HepG2 (cell line): ENCODE measurements at regions not wholly inside any gene's neighbourhood (a gene's known extent, or its start where the extent isn't known, plus 50 kb on each side); places are given as distances from the start of the nearest gene placed in this dataset.

Source experiments
- ATAC-seq: fragments of 200-7000 bp; cut with Tn5 transposase; 3 replicates; pipeline ENCODE4 v1.9.1; 2020; ENCODE audit warnings: mild to moderate bottlenecking, moderate library complexity
- BruUV-seq: library from RNA; stranded (reverse); fragments of 400-500 nt; replicated peaks from 2 replicates; lab custom pipeline; 2021; lab: Mats Ljungman, UMichigan
- CTCF ChIA-PET: fragments of 300-600 bp; formaldehyde crosslinking; extraction: SDS; loops from one replicate; lab custom pipeline; 2021; ENCODE audit warnings: low total read pairs, inconsistent platforms, low intra/inter-chr PET ratio; lab: Yijun Ruan, JAX
- POLR2A ChIA-PET: fragments of 350-600 bp; sonication (Branson Sonifier 250); formaldehyde crosslinking; loops from one replicate; lab custom pipeline; 2020; ENCODE audit warnings: antibody characterized with exemption, inconsistent platforms; lab: Yijun Ruan, JAX
- DNase-seq: peaks from one replicate; pipeline ENCODE4 v3.0.0-alpha.2; 2015; ENCODE audit warnings: low spot score
- FAIRE-seq: peaks from 3 replicates; lab custom pipeline; 2011; peaks lifted over from hg19 to GRCh38; lab: Jason Lieb, UNC
- H2AFZ ChIP-seq: one replicate; pipeline ENCODE4 v1.6.1; 2011; ENCODE audit warnings: low read length, inconsistent platforms
- H3K27ac ChIP-seq: fragments of 300-600 bp; 3 replicates; pipeline ENCODE4 v1.8.0; 2011; ENCODE audit warnings: mixed run types, mild to moderate bottlenecking, mixed read lengths, low read length, inconsistent platforms; ENCODE audit not compliant: insufficient read depth; ENCODE audit errors: extremely low read length
- H3K27me3 ChIP-seq, 2 experiments: fragments of 200-600 bp in 1 of 2; 2 replicates in 1 of 2; 3 replicates in 1 of 2; pipeline versions ENCODE4 v1.6.0 to v1.8.0; 2011; ENCODE audit warnings: low read length in 2 of 2, mild to moderate bottlenecking in 2 of 2, moderate library complexity in 2 of 2, inconsistent platforms in 1 of 2; ENCODE audit not compliant: insufficient read depth in 2 of 2, control insufficient read depth in 1 of 2
- H3K36me3 ChIP-seq, 2 experiments: fragments of 200-600 bp in 1 of 2; replicated peaks in 1 of 2; 2 replicates in 1 of 2; 3 replicates in 1 of 2; pipeline versions ENCODE4 v1.5.1 to v1.8.0; 2011; ENCODE audit warnings: low read length in 2 of 2, inconsistent platforms in 1 of 2; ENCODE audit not compliant: insufficient read depth in 2 of 2, control insufficient read depth in 1 of 2
- H3K4me1 ChIP-seq: 2 replicates; pipeline ENCODE4 v1.5.1; 2012; ENCODE audit warnings: low read length, inconsistent platforms; ENCODE audit not compliant: insufficient read depth
- H3K4me2 ChIP-seq: 2 replicates; pipeline ENCODE4 v1.6.0; 2011; ENCODE audit warnings: low read depth, low read length, inconsistent platforms
- H3K4me3 ChIP-seq, 3 experiments: fragments of 200-600 bp in 1 of 3; sonication (generic), shearing (Covaris generic) in 1 of 3; replicated peaks in 1 of 3; 2 replicates each; pipeline ENCODE4 v1.5.1; 2011 to 2016; ENCODE audit warnings: low read length in 3 of 3, inconsistent platforms in 2 of 3, low read depth in 2 of 3, mild to moderate bottlenecking in 2 of 3, control low read depth in 1 of 3, mixed read lengths in 1 of 3; ENCODE audit not compliant: insufficient read depth in 1 of 3
- H3K79me2 ChIP-seq: one replicate; pipeline ENCODE4 v1.6.1; 2011; ENCODE audit warnings: low read length, inconsistent platforms; ENCODE audit not compliant: insufficient read depth
- H3K9ac ChIP-seq: 2 replicates; pipeline ENCODE4 v1.6.0; 2011; ENCODE audit warnings: mild to moderate bottlenecking, low read depth, low read length, inconsistent platforms; ENCODE audit not compliant: insufficient read depth
- H3K9me3 ChIP-seq: 2 replicates; pipeline ENCODE4 v1.5.1; 2012; ENCODE audit warnings: mild to moderate bottlenecking, low read length
- H4K20me1 ChIP-seq: 2 replicates; pipeline ENCODE4 v1.6.0; 2011; ENCODE audit warnings: inconsistent platforms, mild to moderate bottlenecking, low read length, moderate library complexity; ENCODE audit not compliant: insufficient read depth
- CBX1 ChIP-seq: IDR thresholded peaks from one replicate; pipeline ENCODE4 v1.6.1; 2016; ENCODE audit warnings: antibody characterized with exemption, low read depth
- CCAR2 ChIP-seq: fragments of 200-400 bp; formaldehyde crosslinking; optimal IDR thresholded peaks from 2 replicates; pipeline ENCODE3; 2018; ENCODE audit warnings: low read depth, mild to moderate bottlenecking, low read length, moderate library complexity
- HNF4A ChIP-seq: sonication (generic); formaldehyde crosslinking; IDR thresholded peaks from 2 replicates; pipeline ENCODE4 v1.4.0; 2020; ENCODE audit warnings: missing genetic modification reagents
- HOXA7 ChIP-seq: sonication (generic); formaldehyde crosslinking; IDR thresholded peaks from 2 replicates; pipeline ENCODE4 v1.8.1; 2022; ENCODE audit warnings: mild to moderate bottlenecking, missing genetic modification reagents, moderate library complexity
- MED1 ChIP-seq: sonication (generic); formaldehyde crosslinking; IDR thresholded peaks from 2 replicates; pipeline ENCODE4 v1.4.0; 2020; ENCODE audit warnings: missing genetic modification reagents
- PCBP2 ChIP-seq: fragments of 200-400 bp; formaldehyde crosslinking; optimal IDR thresholded peaks from 2 replicates; pipeline ENCODE3; 2018; ENCODE audit warnings: low read length, low read depth; ENCODE audit not compliant: poor library complexity, severe bottlenecking
- SP5 ChIP-seq: IDR thresholded peaks from 2 replicates; pipeline ENCODE4 v1.6.1; 2016; ENCODE audit warnings: low read depth, borderline replicate concordance
- SRY ChIP-seq: sonication (generic); formaldehyde crosslinking; IDR thresholded peaks from 2 replicates; pipeline ENCODE4 v1.8.0; 2022; ENCODE audit warnings: mild to moderate bottlenecking, missing genetic modification reagents
- U2AF2 ChIP-seq: fragments of 200-400 bp; formaldehyde crosslinking; IDR thresholded peaks from 2 replicates; pipeline ENCODE4 v1.6.1; 2017; ENCODE audit warnings: low read depth, mild to moderate bottlenecking, low read length
- ZNF292 ChIP-seq: sonication (generic); formaldehyde crosslinking; IDR thresholded peaks from 2 replicates; pipeline ENCODE4 v1.8.1; 2022; ENCODE audit warnings: mild to moderate bottlenecking, low read depth, missing genetic modification reagents, borderline replicate concordance
- ZNF441 ChIP-seq: sonication (generic); formaldehyde crosslinking; IDR thresholded peaks from 2 replicates; pipeline ENCODE4 v1.7.0; 2021; ENCODE audit warnings: missing genetic modification reagents, borderline replicate concordance
- ZNF749 ChIP-seq: sonication (generic); formaldehyde crosslinking; IDR thresholded peaks from 2 replicates; pipeline ENCODE4 v1.8.0; 2022; ENCODE audit warnings: mild to moderate bottlenecking, missing genetic modification reagents, moderate library complexity, borderline replicate concordance
- ZNF776 ChIP-seq: sonication (generic); formaldehyde crosslinking; IDR thresholded peaks from 2 replicates; pipeline ENCODE4 v1.4.0; 2020; ENCODE audit warnings: mild to moderate bottlenecking, missing genetic modification reagents
- ZNF780A ChIP-seq: sonication (generic); formaldehyde crosslinking; IDR thresholded peaks from 2 replicates; pipeline ENCODE4 v1.8.0; 2022; ENCODE audit warnings: mild to moderate bottlenecking, missing genetic modification reagents, moderate library complexity
- in situ Hi-C: cut with HindIII; loops from 2 replicates; pipeline ENCODE4 v1.10.0; 2017; ENCODE audit warnings: low pct_unique_long_range_greater_than_20kb; ENCODE audit not compliant: extremely low pct_ligation_motif_present
- intact Hi-C: fragments of 100-400 bp; cut with micrococcal nuclease; formaldehyde crosslinking; loops from one replicate; pipeline ENCODE4 v1.10.0; 2022; ENCODE audit not compliant: unreplicated experiment
- TF ChIP-seq, protein P1 (sequence below): sonication (generic); formaldehyde crosslinking; IDR thresholded peaks from 2 replicates; pipeline ENCODE4 v1.9.0; 2021; ENCODE audit warnings: missing genetic modification reagents, mild to moderate bottlenecking, borderline replicate concordance
- TF ChIP-seq, protein P2 (sequence below): sonication (generic); formaldehyde crosslinking; IDR thresholded peaks from 2 replicates; pipeline ENCODE4 v1.5.0; 2020; ENCODE audit warnings: missing genetic modification reagents
- TF ChIP-seq, protein P3 (sequence below): sonication (generic); formaldehyde crosslinking; IDR thresholded peaks from 2 replicates; pipeline ENCODE4 v1.8.0; 2022; ENCODE audit warnings: mild to moderate bottlenecking, missing genetic modification reagents
- TF ChIP-seq, protein P4 (sequence below): sonication (generic); formaldehyde crosslinking; IDR thresholded peaks from 2 replicates; pipeline ENCODE4 v1.4.0; 2020; ENCODE audit warnings: missing genetic modification reagents

DNA sequence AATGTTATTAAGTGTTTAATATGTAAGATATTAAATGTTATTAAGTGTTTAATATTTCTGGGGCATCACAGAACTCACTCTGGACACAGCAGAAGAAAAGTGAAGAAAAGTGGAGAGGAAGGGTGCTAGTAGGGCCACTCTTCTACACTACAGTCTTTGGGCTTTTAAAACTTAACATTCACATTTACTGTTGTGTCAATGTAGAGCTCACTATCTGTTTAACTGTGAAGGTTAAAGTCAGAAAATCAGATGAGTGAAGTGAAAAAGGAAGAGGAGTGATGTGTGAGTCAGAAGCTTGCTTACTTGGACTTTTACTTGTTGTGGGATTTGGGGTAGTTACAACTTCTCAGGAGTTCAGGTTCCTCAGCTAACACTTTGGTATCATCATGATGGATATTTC lies 145.3 kb upstream of the DNAJC19 start (continued):
- TF ChIP-seq ZNF776 (CRISPR knock-in tag) = no peak
- TF ChIP-seq SRY = no peak
- no peak for TF ChIP-seq ZNF292 (CRISPR knock-in tag)
- TF ChIP-seq, protein P1, sequence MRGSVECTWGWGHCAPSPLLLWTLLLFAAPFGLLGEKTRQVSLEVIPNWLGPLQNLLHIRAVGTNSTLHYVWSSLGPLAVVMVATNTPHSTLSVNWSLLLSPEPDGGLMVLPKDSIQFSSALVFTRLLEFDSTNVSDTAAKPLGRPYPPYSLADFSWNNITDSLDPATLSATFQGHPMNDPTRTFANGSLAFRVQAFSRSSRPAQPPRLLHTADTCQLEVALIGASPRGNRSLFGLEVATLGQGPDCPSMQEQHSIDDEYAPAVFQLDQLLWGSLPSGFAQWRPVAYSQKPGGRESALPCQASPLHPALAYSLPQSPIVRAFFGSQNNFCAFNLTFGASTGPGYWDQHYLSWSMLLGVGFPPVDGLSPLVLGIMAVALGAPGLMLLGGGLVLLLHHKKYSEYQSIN (CRISPR knock-in tag) = no peak
- TF ChIP-seq MED1 (CRISPR knock-in tag) = no peak
- no peak for TF ChIP-seq PCBP2
- no peak for TF ChIP-seq ZNF749
- TF ChIP-seq ZNF780A (CRISPR knock-in tag) = no peak
- TF ChIP-seq, protein P2, sequence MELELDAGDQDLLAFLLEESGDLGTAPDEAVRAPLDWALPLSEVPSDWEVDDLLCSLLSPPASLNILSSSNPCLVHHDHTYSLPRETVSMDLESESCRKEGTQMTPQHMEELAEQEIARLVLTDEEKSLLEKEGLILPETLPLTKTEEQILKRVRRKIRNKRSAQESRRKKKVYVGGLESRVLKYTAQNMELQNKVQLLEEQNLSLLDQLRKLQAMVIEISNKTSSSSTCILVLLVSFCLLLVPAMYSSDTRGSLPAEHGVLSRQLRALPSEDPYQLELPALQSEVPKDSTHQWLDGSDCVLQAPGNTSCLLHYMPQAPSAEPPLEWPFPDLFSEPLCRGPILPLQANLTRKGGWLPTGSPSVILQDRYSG = no peak
- TF ChIP-seq CCAR2 = no peak
- no peak for TF ChIP-seq HNF4A (CRISPR knock-in tag)
- TF ChIP-seq U2AF2 = no peak
- no peak for TF ChIP-seq ZNF441

DNA sequence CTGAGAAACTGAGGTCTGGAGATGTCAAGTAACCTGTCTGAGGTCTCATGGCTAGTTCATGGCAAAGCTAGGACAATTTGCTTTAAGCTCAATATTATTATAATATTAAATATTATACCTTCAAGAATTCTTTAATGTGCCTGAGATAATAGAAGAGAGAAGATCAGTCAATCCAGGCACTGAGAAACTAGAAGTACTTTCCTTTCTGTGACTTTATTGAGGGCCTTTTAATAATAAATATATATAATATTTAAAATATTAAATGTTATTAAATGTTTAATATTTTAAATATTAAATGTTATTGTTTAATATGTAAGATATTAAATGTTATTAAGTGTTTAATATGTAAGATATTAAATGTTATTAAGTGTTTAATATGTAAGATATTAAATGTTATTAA lies 144.3 kb upstream of the DNAJC19 start:
- Histone ChIP-seq H3K27ac (no peak overlapping the region), H3K4me1 (no peaks in the 10 kb centered on the region), H3K4me2 (no peak overlapping the region), H3K27me3 (no peaks in the 10 kb centered on the region), H3K9ac (no peak overlapping the region), H3K36me3 (no peaks in the 10 kb centered on the region), H3K79me2 (no peaks in the 10 kb centered on the region), H3K9me3 (no peaks in the 10 kb centered on the region), H4K20me1 (no peaks in the 10 kb centered on the region), H2AFZ (no peak overlapping the region), H3K4me3 (no peak overlapping the region)
- POLR2A ChIA-PET = no interaction called here
- intact Hi-C loops = no loop called here
- in situ Hi-C loops = no loop called here
- ATAC-seq (no peak), DNase-seq (no peak), FAIRE-seq (no peak)
- BruUV-seq = no TSS peak
- CTCF ChIA-PET = no interaction called here
- TF ChIP-seq, protein P3, sequence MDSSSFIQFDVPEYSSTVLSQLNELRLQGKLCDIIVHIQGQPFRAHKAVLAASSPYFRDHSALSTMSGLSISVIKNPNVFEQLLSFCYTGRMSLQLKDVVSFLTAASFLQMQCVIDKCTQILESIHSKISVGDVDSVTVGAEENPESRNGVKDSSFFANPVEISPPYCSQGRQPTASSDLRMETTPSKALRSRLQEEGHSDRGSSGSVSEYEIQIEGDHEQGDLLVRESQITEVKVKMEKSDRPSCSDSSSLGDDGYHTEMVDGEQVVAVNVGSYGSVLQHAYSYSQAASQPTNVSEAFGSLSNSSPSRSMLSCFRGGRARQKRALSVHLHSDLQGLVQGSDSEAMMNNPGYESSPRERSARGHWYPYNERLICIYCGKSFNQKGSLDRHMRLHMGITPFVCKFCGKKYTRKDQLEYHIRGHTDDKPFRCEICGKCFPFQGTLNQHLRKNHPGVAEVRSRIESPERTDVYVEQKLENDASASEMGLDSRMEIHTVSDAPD (CRISPR knock-in tag) = no peak
- TF ChIP-seq HOXA7 (CRISPR knock-in tag) (no peak), SP5 (no peak), CBX1 (no peak), SRY (no peak)
- TF ChIP-seq, protein P4, sequence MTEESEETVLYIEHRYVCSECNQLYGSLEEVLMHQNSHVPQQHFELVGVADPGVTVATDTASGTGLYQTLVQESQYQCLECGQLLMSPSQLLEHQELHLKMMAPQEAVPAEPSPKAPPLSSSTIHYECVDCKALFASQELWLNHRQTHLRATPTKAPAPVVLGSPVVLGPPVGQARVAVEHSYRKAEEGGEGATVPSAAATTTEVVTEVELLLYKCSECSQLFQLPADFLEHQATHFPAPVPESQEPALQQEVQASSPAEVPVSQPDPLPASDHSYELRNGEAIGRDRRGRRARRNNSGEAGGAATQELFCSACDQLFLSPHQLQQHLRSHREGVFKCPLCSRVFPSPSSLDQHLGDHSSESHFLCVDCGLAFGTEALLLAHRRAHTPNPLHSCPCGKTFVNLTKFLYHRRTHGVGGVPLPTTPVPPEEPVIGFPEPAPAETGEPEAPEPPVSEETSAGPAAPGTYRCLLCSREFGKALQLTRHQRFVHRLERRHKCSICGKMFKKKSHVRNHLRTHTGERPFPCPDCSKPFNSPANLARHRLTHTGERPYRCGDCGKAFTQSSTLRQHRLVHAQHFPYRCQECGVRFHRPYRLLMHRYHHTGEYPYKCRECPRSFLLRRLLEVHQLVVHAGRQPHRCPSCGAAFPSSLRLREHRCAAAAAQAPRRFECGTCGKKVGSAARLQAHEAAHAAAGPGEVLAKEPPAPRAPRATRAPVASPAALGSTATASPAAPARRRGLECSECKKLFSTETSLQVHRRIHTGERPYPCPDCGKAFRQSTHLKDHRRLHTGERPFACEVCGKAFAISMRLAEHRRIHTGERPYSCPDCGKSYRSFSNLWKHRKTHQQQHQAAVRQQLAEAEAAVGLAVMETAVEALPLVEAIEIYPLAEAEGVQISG = no peak
